ENCODE measurements at regions not wholly inside any gene's neighbourhood (a gene's known extent, or its start where the extent isn't known, plus 50 kb on each side); places are given as distances from the start of the nearest gene placed in this dataset.
A peak's percentile ranks its signal among the peaks of the same experiment; 100 is the strongest.
"Not testable (repeated sequence)": the region's sequence is repeated elsewhere in the genome, so short reads cannot be mapped to it uniquely, and the experiment has no call there.

- DNase-seq (ENCODE audit: low spot score): no peak
Observed at GRCh38 chrY:7317571-7317970, 406.0 kb upstream of the AMELY start.

- DNase-seq (ENCODE audit: low spot score): no peak
Observed at GRCh38 chrY:7310482-7311269, 399.1 kb upstream of the AMELY start.

GRCh38 chrY:7308816-7309215, 397.3 kb upstream of the AMELY start:
- no peak for DNase-seq (ENCODE audit: low spot score)

GRCh38 chrY:7302306-7302705, 390.8 kb upstream of the AMELY start:
- DNase-seq (ENCODE audit: low spot score): no peak

- DNase-seq (ENCODE audit: low spot score): no peak
Observed at GRCh38 chrY:7299960-7300359, 388.4 kb upstream of the AMELY start.

- no peak for DNase-seq (ENCODE audit: low spot score)
Observed at GRCh38 chrY:7292113-7292512, 380.6 kb upstream of the AMELY start.

- no peak for DNase-seq (ENCODE audit: low spot score)
Observed at GRCh38 chrY:7289889-7290833, 378.6 kb upstream of the AMELY start.

GRCh38 chrY:7288611-7289010, 377.1 kb upstream of the AMELY start:
- no peak for DNase-seq (ENCODE audit: low spot score)

- not testable (repeated sequence) for DNase-seq (ENCODE audit: low spot score)
Observed at GRCh38 chrY:7287963-7288362, 376.4 kb upstream of the AMELY start.

- no peak for DNase-seq (ENCODE audit: low spot score)
Observed at GRCh38 chrY:7285388-7285787, 373.8 kb upstream of the AMELY start.

GRCh38 chrY:7283001-7283400, 371.4 kb upstream of the AMELY start:
- DNase-seq (ENCODE audit: low spot score): peak; percentile 24

GRCh38 chrY:7280151-7280740, 368.7 kb upstream of the AMELY start:
- DNase-seq (ENCODE audit: low spot score): not testable (repeated sequence)

- DNase-seq (ENCODE audit: low spot score): peak; percentile 25
Observed at GRCh38 chrY:7275751-7276150, 364.2 kb upstream of the AMELY start.

- no peak for DNase-seq (ENCODE audit: low spot score)
Observed at GRCh38 chrY:7275014-7275413, 363.5 kb upstream of the AMELY start.

- DNase-seq (ENCODE audit: low spot score): no peak
Observed at GRCh38 chrY:7274369-7274913, 362.9 kb upstream of the AMELY start.

- peak; percentile 57 for DNase-seq (ENCODE audit: low spot score)
Observed at GRCh38 chrY:7273587-7274203, 362.1 kb upstream of the AMELY start.

- peak; percentile 31 for DNase-seq (ENCODE audit: low spot score)
Observed at GRCh38 chrY:7272556-7273195, 361.1 kb upstream of the AMELY start.

- DNase-seq (ENCODE audit: low spot score): no peak
Observed at GRCh38 chrY:7263773-7264172, 352.2 kb upstream of the AMELY start.

GRCh38 chrY:7262531-7262930, 351.0 kb upstream of the AMELY start:
- no peak for DNase-seq (ENCODE audit: low spot score)

- no peak for DNase-seq (ENCODE audit: low spot score)
Observed at GRCh38 chrY:7261254-7261653, 349.7 kb upstream of the AMELY start.

- DNase-seq (ENCODE audit: low spot score): no peak
Observed at GRCh38 chrY:7240101-7240500, 328.5 kb upstream of the AMELY start.
